ENCODE measurements at regions not wholly inside any gene's neighbourhood (a gene's known extent, or its start where the extent isn't known, plus 50 kb on each side); places are given as distances from the start of the nearest gene placed in this dataset.

- ChIA-PET POLR2A (interaction anchor here in 1 of 2 donors (0.7 kb wide), 1 partner anchor 1174 kb away, joined by 6 read pairs; no protein-coding TSS in a partner anchor), CTCF (interaction anchor here in 1 of 2 donors (0.7 kb wide), 1 partner anchor 283 kb away, joined by 5 read pairs; no protein-coding TSS in a partner anchor)
- DNase-seq (no peak), ATAC-seq (replicated peaks in 1 of 4) (no peak)
- Histone ChIP-seq H3K4me3 (ENCODE audit: control insufficient read depth in 1 of 2, extremely low read depth in 1 of 2, low read length in 1 of 2) (no peak overlapping the region), H3K4me1 (ENCODE audit: control insufficient read depth in 1 of 2, extremely low read depth in 1 of 2, insufficient read depth in 2 of 2, low read length in 2 of 2) (no peaks in the 10 kb centered on the region), H3K9me3 (no peaks in the 10 kb centered on the region), H3K27me3 (replicated peaks in 1 of 2; ENCODE audit: control insufficient read depth in 2 of 2, extremely low read depth in 1 of 2, insufficient read depth in 2 of 2, low read length in 1 of 2) (peaks cover 0 to 2% of the 10 kb centered on the region in 2 experiments), H3K27ac (ENCODE audit: low read length) (no peak overlapping the region), H3K36me3 (ENCODE audit: control insufficient read depth in 2 of 2, extremely low read depth in 1 of 2, insufficient read depth in 1 of 2, low read length in 1 of 2) (no peaks in the 10 kb centered on the region)
- 82% methylated on average over 1 of the region's 1 CpG for WGBS (ENCODE audit: insufficient coverage)
- no peak overlapping the region for H3K4me3 Mint-ChIP-seq
- H3K4me1 Mint-ChIP-seq: peaks cover 0 to 10% (median 0%) of the 10 kb centered on the region in 3 donors
- H3K36me3 Mint-ChIP-seq: no peaks in the 10 kb centered on the region
- H3K9me3 Mint-ChIP-seq: no peaks in the 10 kb centered on the region
- no peak overlapping the region for H3K27ac Mint-ChIP-seq
- H3K27me3 Mint-ChIP-seq: peaks cover 0 to 11% of the 10 kb centered on the region in 2 donors
Observed at GRCh38 chr10:43746906-43747305, 98.2 kb upstream of the ZNF32 start.

- no peak overlapping the region for H3K4me3 ChIP-seq (ENCODE audit: control insufficient read depth in 1 of 2, extremely low read depth in 1 of 2, low read length in 1 of 2)
- H3K4me1 ChIP-seq (ENCODE audit: control insufficient read depth in 1 of 2, extremely low read depth in 1 of 2, insufficient read depth in 2 of 2, low read length in 2 of 2): peaks cover 0 to 3% of the 10 kb centered on the region in 2 experiments
- WGBS (ENCODE audit: insufficient coverage): no CpG with 5 or more reads among the region's 1 CpG
- Mint-ChIP-seq H3K4me3 (no peak overlapping the region), H3K36me3 (no peaks in the 10 kb centered on the region), H3K9me3 (no peaks in the 10 kb centered on the region), H3K4me1 (peaks cover 0 to 6% (median 0%) of the 10 kb centered on the region in 3 donors), H3K27me3 (no peaks in the 10 kb centered on the region), H3K27ac (no peak overlapping the region)
- no peaks in the 10 kb centered on the region for H3K27me3 ChIP-seq (replicated peaks in 1 of 2; ENCODE audit: control insufficient read depth in 2 of 2, extremely low read depth in 1 of 2, insufficient read depth in 2 of 2, low read length in 1 of 2)
- H3K36me3 ChIP-seq (ENCODE audit: control insufficient read depth in 2 of 2, extremely low read depth in 1 of 2, insufficient read depth in 1 of 2, low read length in 1 of 2): no peaks in the 10 kb centered on the region
- DNase-seq: no peak
- H3K27ac ChIP-seq (ENCODE audit: low read length): no peak overlapping the region
- ATAC-seq (replicated peaks in 1 of 4): no peak
- no peaks in the 10 kb centered on the region for H3K9me3 ChIP-seq
- ChIA-PET CTCF (no interaction called here), POLR2A (no interaction called here)
Observed at GRCh38 chr10:43739161-43739560, 90.5 kb upstream of the ZNF32 start.

GRCh38 chr10:43737003-43737402 is 88.3 kb upstream of the ZNF32 start:
- Mint-ChIP-seq H3K36me3 (no peaks in the 10 kb centered on the region), H3K4me1 (peaks cover 0 to 6% (median 0%) of the 10 kb centered on the region in 3 donors), H3K4me3 (no peak overlapping the region), H3K9me3 (peaks cover 0 to 3% (median 0%) of the 10 kb centered on the region in 3 donors), H3K27ac (no peak overlapping the region), H3K27me3 (no peaks in the 10 kb centered on the region)
- Histone ChIP-seq H3K4me3 (ENCODE audit: control insufficient read depth in 1 of 2, extremely low read depth in 1 of 2, low read length in 1 of 2) (no peak overlapping the region), H3K27ac (ENCODE audit: low read length) (no peak overlapping the region), H3K27me3 (replicated peaks in 1 of 2; ENCODE audit: control insufficient read depth in 2 of 2, extremely low read depth in 1 of 2, insufficient read depth in 2 of 2, low read length in 1 of 2) (no peaks in the 10 kb centered on the region), H3K4me1 (ENCODE audit: control insufficient read depth in 1 of 2, extremely low read depth in 1 of 2, insufficient read depth in 2 of 2, low read length in 2 of 2) (peaks cover 0 to 3% of the 10 kb centered on the region in 2 experiments), H3K36me3 (ENCODE audit: control insufficient read depth in 2 of 2, extremely low read depth in 1 of 2, insufficient read depth in 1 of 2, low read length in 1 of 2) (no peaks in the 10 kb centered on the region), H3K9me3 (no peaks in the 10 kb centered on the region)
- ChIA-PET CTCF (interaction anchor here in 1 of 2 donors (0.5 kb wide), 1 partner anchor 378 kb away, joined by 5 read pairs; no protein-coding TSS in a partner anchor), POLR2A (no interaction called here)
- no peak for DNase-seq
- 60% methylated on average over 1 of the region's 3 CpGs for WGBS (ENCODE audit: insufficient coverage)
- ATAC-seq (replicated peaks in 1 of 4): no peak

- no peak overlapping the region for H3K27ac Mint-ChIP-seq
- H3K4me3 Mint-ChIP-seq: no peak overlapping the region
- Histone ChIP-seq H3K4me3 (ENCODE audit: control insufficient read depth in 1 of 2, extremely low read depth in 1 of 2, low read length in 1 of 2) (no peak overlapping the region), H3K4me1 (ENCODE audit: control insufficient read depth in 1 of 2, extremely low read depth in 1 of 2, insufficient read depth in 2 of 2, low read length in 2 of 2) (peaks cover 0 to 3% of the 10 kb centered on the region in 2 experiments), H3K27me3 (replicated peaks in 1 of 2; ENCODE audit: control insufficient read depth in 2 of 2, extremely low read depth in 1 of 2, insufficient read depth in 2 of 2, low read length in 1 of 2) (no peaks in the 10 kb centered on the region), H3K27ac (ENCODE audit: low read length) (no peak overlapping the region), H3K36me3 (ENCODE audit: control insufficient read depth in 2 of 2, extremely low read depth in 1 of 2, insufficient read depth in 1 of 2, low read length in 1 of 2) (no peaks in the 10 kb centered on the region), H3K9me3 (no peaks in the 10 kb centered on the region)
- ChIA-PET POLR2A (no interaction called here), CTCF (no interaction called here)
- ATAC-seq (replicated peaks in 1 of 4): no peak
- no CpG with 5 or more reads among the region's 2 CpGs for WGBS (ENCODE audit: insufficient coverage)
- H3K9me3 Mint-ChIP-seq: peaks cover 0 to 8% (median 4%) of the 10 kb centered on the region in 3 donors
- H3K27me3 Mint-ChIP-seq: peaks cover 0 to 2% of the 10 kb centered on the region in 2 donors
- no peak for DNase-seq
- peaks cover 2% of the 10 kb centered on the region for H3K36me3 Mint-ChIP-seq
- H3K4me1 Mint-ChIP-seq: peaks cover 0 to 6% (median 0%) of the 10 kb centered on the region in 3 donors
Observed at GRCh38 chr10:43735907-43736306, 87.2 kb upstream of the ZNF32 start.

GRCh38 chr10:43734716-43735115 is 86.0 kb upstream of the ZNF32 start:
- ChIA-PET POLR2A (no interaction called here), CTCF (no interaction called here)
- Mint-ChIP-seq H3K27me3 (peaks cover 0 to 4% of the 10 kb centered on the region in 2 donors), H3K36me3 (peaks cover 2% of the 10 kb centered on the region), H3K9me3 (peaks cover 1 to 8% (median 7%) of the 10 kb centered on the region in 3 donors), H3K4me3 (no peak overlapping the region), H3K27ac (no peak overlapping the region), H3K4me1 (peaks cover 0 to 6% (median 0%) of the 10 kb centered on the region in 3 donors)
- ATAC-seq (replicated peaks in 1 of 4) (no peak), DNase-seq (no peak)
- Histone ChIP-seq H3K36me3 (ENCODE audit: control insufficient read depth in 2 of 2, extremely low read depth in 1 of 2, insufficient read depth in 1 of 2, low read length in 1 of 2) (no peaks in the 10 kb centered on the region), H3K4me1 (ENCODE audit: control insufficient read depth in 1 of 2, extremely low read depth in 1 of 2, insufficient read depth in 2 of 2, low read length in 2 of 2) (peaks cover 0 to 3% of the 10 kb centered on the region in 2 experiments), H3K4me3 (ENCODE audit: control insufficient read depth in 1 of 2, extremely low read depth in 1 of 2, low read length in 1 of 2) (no peak overlapping the region), H3K27ac (ENCODE audit: low read length) (no peak overlapping the region), H3K9me3 (no peaks in the 10 kb centered on the region), H3K27me3 (replicated peaks in 1 of 2; ENCODE audit: control insufficient read depth in 2 of 2, extremely low read depth in 1 of 2, insufficient read depth in 2 of 2, low read length in 1 of 2) (no peaks in the 10 kb centered on the region)

- H3K4me3 Mint-ChIP-seq: no peak overlapping the region
- no peak overlapping the region for H3K4me3 ChIP-seq (ENCODE audit: control insufficient read depth in 1 of 2, extremely low read depth in 1 of 2, low read length in 1 of 2)
- POLR2A ChIA-PET: no interaction called here
- CTCF ChIA-PET: no interaction called here
- ATAC-seq (replicated peaks in 1 of 4) (no peak), DNase-seq (no peak)
- no CpG with 5 or more reads among the region's 3 CpGs for WGBS (ENCODE audit: insufficient coverage)
- H3K36me3 ChIP-seq (ENCODE audit: control insufficient read depth in 2 of 2, extremely low read depth in 1 of 2, insufficient read depth in 1 of 2, low read length in 1 of 2): no peaks in the 10 kb centered on the region
- H3K27ac ChIP-seq (ENCODE audit: low read length): no peak overlapping the region
- peaks cover 0 to 3% of the 10 kb centered on the region in 2 experiments for H3K4me1 ChIP-seq (ENCODE audit: control insufficient read depth in 1 of 2, extremely low read depth in 1 of 2, insufficient read depth in 2 of 2, low read length in 2 of 2)
- no peak overlapping the region for H3K27ac Mint-ChIP-seq
- H3K27me3 Mint-ChIP-seq: peaks cover 0 to 7% of the 10 kb centered on the region in 2 donors
- H3K9me3 Mint-ChIP-seq: peaks cover 5 to 22% (median 16%) of the 10 kb centered on the region in 3 donors
- H3K27me3 ChIP-seq (replicated peaks in 1 of 2; ENCODE audit: control insufficient read depth in 2 of 2, extremely low read depth in 1 of 2, insufficient read depth in 2 of 2, low read length in 1 of 2): peaks cover 0 to 5% of the 10 kb centered on the region in 2 experiments
- H3K36me3 Mint-ChIP-seq: peaks cover 5% of the 10 kb centered on the region
- peaks cover 0 to 6% (median 0%) of the 10 kb centered on the region in 3 donors for H3K4me1 Mint-ChIP-seq
- peaks cover under 1% of the 10 kb centered on the region for H3K9me3 ChIP-seq
Observed at GRCh38 chr10:43731486-43731885, 82.8 kb upstream of the ZNF32 start.

- H3K4me3 Mint-ChIP-seq: no peak overlapping the region
- peaks cover 0 to 7% of the 10 kb centered on the region in 2 donors for H3K27me3 Mint-ChIP-seq
- no peaks in the 10 kb centered on the region for H3K4me1 Mint-ChIP-seq
- POLR2A ChIA-PET: no interaction called here
- 85% methylated on average over 26 of the region's 26 CpGs for WGBS (ENCODE audit: insufficient coverage)
- no peak for DNase-seq
- ATAC-seq (replicated peaks in 1 of 4): no peak
- no peak overlapping the region for H3K4me3 ChIP-seq (ENCODE audit: control insufficient read depth in 1 of 2, extremely low read depth in 1 of 2, low read length in 1 of 2)
- H3K9me3 Mint-ChIP-seq: peaks cover 5 to 45% (median 24%) of the 10 kb centered on the region in 3 donors
- no peaks in the 10 kb centered on the region for H3K4me1 ChIP-seq (ENCODE audit: control insufficient read depth in 1 of 2, extremely low read depth in 1 of 2, insufficient read depth in 2 of 2, low read length in 2 of 2)
- no peak overlapping the region for H3K27ac ChIP-seq (ENCODE audit: low read length)
- no peaks in the 10 kb centered on the region for H3K36me3 ChIP-seq (ENCODE audit: control insufficient read depth in 2 of 2, extremely low read depth in 1 of 2, insufficient read depth in 1 of 2, low read length in 1 of 2)
- H3K27me3 ChIP-seq (replicated peaks in 1 of 2; ENCODE audit: control insufficient read depth in 2 of 2, extremely low read depth in 1 of 2, insufficient read depth in 2 of 2, low read length in 1 of 2): peaks cover 0 to 5% of the 10 kb centered on the region in 2 experiments
- CTCF ChIA-PET: no interaction called here
- peaks cover 4% of the 10 kb centered on the region for H3K9me3 ChIP-seq
- H3K27ac Mint-ChIP-seq: no peak overlapping the region
- H3K36me3 Mint-ChIP-seq: peaks cover 5% of the 10 kb centered on the region
Observed at GRCh38 chr10:43728425-43728824, 79.7 kb upstream of the ZNF32 start.
